Testis (tissue), 2 donors: ENCODE measurements at regions not wholly inside any gene's neighbourhood (a gene's known extent, or its start where the extent isn't known, plus 50 kb on each side); places are given as distances from the start of the nearest gene placed in this dataset.

ENCODE experiments used
- POLR2A ChIP-seq: fragments of 450-650 bp; IDR thresholded peaks from one replicate; pipeline ENCODE4 v1.6.1; 2017; ENCODE audit warnings: antibody characterized with exemption, mild to moderate bottlenecking, moderate library complexity
- TF ChIP-seq, protein P1 (sequence below), 3 experiments: fragments of 450-650 bp in 2 of 3; fragments of 200-600 bp in 1 of 3; sonication (generic) in 1 of 3; IDR thresholded peaks; one replicate each; pipeline ENCODE4 v1.5.1; 2016 to 2019; ENCODE audit warnings: antibody characterized with exemption in 3 of 3, mild to moderate bottlenecking in 2 of 3, moderate library complexity in 1 of 3

DNA sequence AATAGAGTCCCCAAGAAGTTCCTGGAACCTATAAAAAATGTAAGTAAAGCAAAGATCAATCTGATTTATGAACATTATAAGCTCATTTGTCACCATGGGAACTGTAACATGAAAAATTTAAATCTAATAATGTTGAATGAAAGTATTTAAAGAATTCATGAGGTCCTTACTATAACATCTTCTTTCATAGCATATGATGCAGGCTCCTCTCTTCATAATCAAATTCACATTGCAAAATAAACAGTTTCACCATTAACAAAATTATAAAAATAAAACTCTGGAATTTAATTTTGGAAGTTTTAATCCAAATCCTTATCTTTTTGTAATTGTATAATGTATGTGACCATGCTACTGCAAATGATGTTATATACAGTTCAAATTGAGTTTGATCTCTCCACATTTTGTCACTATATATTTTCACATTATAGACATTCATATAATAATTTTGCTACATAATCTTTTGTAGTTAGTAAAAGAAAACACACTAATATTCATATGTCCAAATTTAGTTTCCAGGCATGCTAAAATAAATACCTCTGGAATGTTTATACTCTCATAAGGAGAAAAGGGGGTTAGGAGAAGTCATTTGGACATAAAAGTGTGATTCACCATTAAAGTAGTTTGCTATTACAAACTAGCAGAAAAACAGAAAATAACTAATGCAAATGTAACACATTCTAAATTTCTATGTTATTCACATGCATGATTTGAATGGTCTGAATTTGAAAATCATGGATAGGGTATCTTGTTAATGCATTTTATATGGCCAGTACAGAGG, 954.1 kb downstream of the DSC3 start:
- TF ChIP-seq, protein P1, sequence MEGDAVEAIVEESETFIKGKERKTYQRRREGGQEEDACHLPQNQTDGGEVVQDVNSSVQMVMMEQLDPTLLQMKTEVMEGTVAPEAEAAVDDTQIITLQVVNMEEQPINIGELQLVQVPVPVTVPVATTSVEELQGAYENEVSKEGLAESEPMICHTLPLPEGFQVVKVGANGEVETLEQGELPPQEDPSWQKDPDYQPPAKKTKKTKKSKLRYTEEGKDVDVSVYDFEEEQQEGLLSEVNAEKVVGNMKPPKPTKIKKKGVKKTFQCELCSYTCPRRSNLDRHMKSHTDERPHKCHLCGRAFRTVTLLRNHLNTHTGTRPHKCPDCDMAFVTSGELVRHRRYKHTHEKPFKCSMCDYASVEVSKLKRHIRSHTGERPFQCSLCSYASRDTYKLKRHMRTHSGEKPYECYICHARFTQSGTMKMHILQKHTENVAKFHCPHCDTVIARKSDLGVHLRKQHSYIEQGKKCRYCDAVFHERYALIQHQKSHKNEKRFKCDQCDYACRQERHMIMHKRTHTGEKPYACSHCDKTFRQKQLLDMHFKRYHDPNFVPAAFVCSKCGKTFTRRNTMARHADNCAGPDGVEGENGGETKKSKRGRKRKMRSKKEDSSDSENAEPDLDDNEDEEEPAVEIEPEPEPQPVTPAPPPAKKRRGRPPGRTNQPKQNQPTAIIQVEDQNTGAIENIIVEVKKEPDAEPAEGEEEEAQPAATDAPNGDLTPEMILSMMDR (IDR thresholded peaks at IDR 0.05): no peak
- no peak for TF ChIP-seq POLR2A
